ENCODE measurements at regions not wholly inside any gene's neighbourhood (a gene's known extent, or its start where the extent isn't known, plus 50 kb on each side); places are given as distances from the start of the nearest gene placed in this dataset.

- Histone ChIP-seq H3K4me1 (no peaks in the 10 kb centered on the region), H3K4me3 (no peak overlapping the region), H3K9me3 (peaks cover 0 to 7% (median 0%) of the 10 kb centered on the region in 12 donors), H3K36me3 (no peaks in the 10 kb centered on the region), H3K27me3 (no peaks in the 10 kb centered on the region), H3K27ac (no peak overlapping the region)
- TF ChIP-seq CTCF (IDR thresholded peaks at IDR 0.05) (no peak), POLR2A (IDR thresholded peaks at IDR 0.05) (no peak)
- intact Hi-C loops (cut with DNase I) = no loop called here
- 77 to 84% (median 77%) methylated on average over 3 of the region's 3 CpGs for WGBS, 4 donors
- ATAC-seq (no peak), DNase-seq (no peak)
Measured at GRCh38 chr4:27350161-27350560, 489.5 kb downstream of the STIM2 start.

GRCh38 chr4:27357283-27357682 lies 496.6 kb downstream of the STIM2 start:
- ATAC-seq = no peak
- Histone ChIP-seq H3K27me3 (no peaks in the 10 kb centered on the region), H3K4me1 (peaks cover 0 to 13% (median 0%) of the 10 kb centered on the region in 12 donors), H3K27ac (no peak overlapping the region), H3K9me3 (peaks cover 0 to 7% (median 0%) of the 10 kb centered on the region in 12 donors), H3K4me3 (no peak overlapping the region), H3K36me3 (no peaks in the 10 kb centered on the region)
- DNase-seq = no peak
- intact Hi-C loops (cut with DNase I) = no loop called here
- peak in 8 of 12 donors; percentile 20 to 44 (median 28) for TF ChIP-seq CTCF (IDR thresholded peaks at IDR 0.05)
- no peak for TF ChIP-seq POLR2A (IDR thresholded peaks at IDR 0.05)
- 64 to 66% (median 65%) methylated on average over 6 of the region's 6 CpGs for WGBS, 4 donors

- no peaks in the 10 kb centered on the region for H3K36me3 ChIP-seq
- intact Hi-C loops (cut with DNase I) = no loop called here
- ATAC-seq = no peak
- no peak overlapping the region for H3K27ac ChIP-seq
- TF ChIP-seq CTCF (IDR thresholded peaks at IDR 0.05) (no peak), POLR2A (IDR thresholded peaks at IDR 0.05) (no peak)
- no peak for DNase-seq
- H3K9me3 ChIP-seq = peaks cover 0 to 7% (median 0%) of the 10 kb centered on the region in 12 donors
- no peak overlapping the region for H3K4me3 ChIP-seq
- H3K4me1 ChIP-seq = peaks cover 0 to 13% (median 0%) of the 10 kb centered on the region in 12 donors
- H3K27me3 ChIP-seq = no peaks in the 10 kb centered on the region
- WGBS, 4 donors = 62 to 73% (median 65%) methylated on average over 2 of the region's 2 CpGs
Measured at GRCh38 chr4:27358269-27358668, 497.6 kb downstream of the STIM2 start.

- H3K4me1 ChIP-seq = peaks cover 0 to 13% (median 0%) of the 10 kb centered on the region in 12 donors
- no peaks in the 10 kb centered on the region for H3K9me3 ChIP-seq
- H3K27ac ChIP-seq = peak overlapping the region in 1 of 12 donors; percentile 26
- no peaks in the 10 kb centered on the region for H3K27me3 ChIP-seq
- TF ChIP-seq POLR2A (IDR thresholded peaks at IDR 0.05) (no peak), CTCF (IDR thresholded peaks at IDR 0.05) (no peak)
- ATAC-seq = no peak
- WGBS, 4 donors = 75 to 87% (median 83%) methylated on average over 1 of the region's 1 CpG
- no peak overlapping the region for H3K4me3 ChIP-seq
- intact Hi-C loops (cut with DNase I) = no loop called here
- DNase-seq = no peak
- H3K36me3 ChIP-seq = no peaks in the 10 kb centered on the region
Measured at GRCh38 chr4:27360131-27360530, 499.5 kb downstream of the STIM2 start.

Data from heart left ventricle (tissue), 16 donors.